OCI-LY7 (cell line): ENCODE measurements at regions not wholly inside any gene's neighbourhood (a gene's known extent, or its start where the extent isn't known, plus 50 kb on each side); places are given as distances from the start of the nearest gene placed in this dataset.

Experiments
- BruUV-seq: library from RNA; stranded (reverse); fragments of 400-500 nt; replicated peaks from 2 replicates; lab custom pipeline; 2021; lab: Mats Ljungman, UMichigan
- CTCF ChIA-PET: fragments of 300-600 bp; sonication (Branson Sonifier 250); formaldehyde crosslinking; loops from one replicate; lab custom pipeline; 2022; ENCODE audit warnings: antibody characterized with exemption; ENCODE audit not compliant: unreplicated experiment; lab: Charles Lee
- POLR2A ChIA-PET: fragments of 300-600 bp; sonication (Branson Sonifier 250); formaldehyde crosslinking; loops from one replicate; lab custom pipeline; 2022; ENCODE audit warnings: antibody characterized with exemption; lab: Charles Lee
- DNase-seq: peaks from one replicate; pipeline ENCODE4 v3.0.0-alpha.2; 2015; ENCODE audit warnings: low spot score
- H2AFZ ChIP-seq: fragments of 200-600 bp; sonication (generic), shearing (Covaris generic); 2 replicates; pipeline ENCODE4 v1.6.1; 2014; ENCODE audit warnings: mild to moderate bottlenecking, antibody characterized with exemption, low read length, moderate library complexity
- H3K27ac ChIP-seq: fragments of 200-600 bp; sonication (generic); 2 replicates; pipeline ENCODE4 v1.5.1; 2014; ENCODE audit warnings: mixed run types, low read depth, mild to moderate bottlenecking, moderate library complexity, low read length, inconsistent platforms; ENCODE audit not compliant: poor library complexity, severe bottlenecking
- H3K36me3 ChIP-seq: fragments of 200-600 bp; sonication (generic); 2 replicates; pipeline ENCODE4 v1.6.1; 2014; ENCODE audit warnings: mild to moderate bottlenecking, antibody characterized with exemption, low read length, moderate library complexity, mixed read lengths; ENCODE audit not compliant: insufficient read depth
- H3K4me1 ChIP-seq: fragments of 200-600 bp; sonication (generic); 2 replicates; pipeline ENCODE4 v1.5.1; 2014; ENCODE audit warnings: mild to moderate bottlenecking, low read length; ENCODE audit not compliant: insufficient read depth, poor library complexity, severe bottlenecking
- H3K4me2 ChIP-seq: fragments of 200-600 bp; sonication (generic); 2 replicates; pipeline ENCODE4 v1.6.1; 2014; ENCODE audit warnings: mild to moderate bottlenecking, low read length
- H3K4me3 ChIP-seq: fragments of 200-600 bp; sonication (generic); 2 replicates; pipeline ENCODE4 v1.5.1; 2014; ENCODE audit warnings: mild to moderate bottlenecking, low read depth, low read length; ENCODE audit not compliant: poor library complexity, severe bottlenecking
- H3K79me2 ChIP-seq: fragments of 200-600 bp; sonication (generic); 2 replicates; pipeline ENCODE4 v1.6.1; 2016; ENCODE audit warnings: low read depth, mild to moderate bottlenecking, low read length, moderate library complexity, mixed read lengths; ENCODE audit not compliant: insufficient read depth
- H3K9me2 ChIP-seq: fragments of 200-600 bp; sonication (generic); 2 replicates; pipeline ENCODE4 v1.6.1; 2016; ENCODE audit warnings: mild to moderate bottlenecking, low read length, mixed read lengths; ENCODE audit not compliant: insufficient read depth
- H3K9me3 ChIP-seq: fragments of 200-600 bp; sonication (generic); 2 replicates; pipeline ENCODE4 v1.6.1; 2014; ENCODE audit warnings: mild to moderate bottlenecking, mixed run types, low read length, mixed read lengths
- H4K20me1 ChIP-seq: fragments of 200-600 bp; sonication (generic); 2 replicates; pipeline ENCODE4 v1.6.1; 2014; ENCODE audit warnings: mild to moderate bottlenecking, antibody characterized with exemption, low read length, moderate library complexity, mixed read lengths; ENCODE audit not compliant: insufficient read depth
- EZH2phosphoT487 ChIP-seq: fragments of 200-600 bp; sonication (generic); IDR thresholded peaks from 2 replicates; pipeline ENCODE4 v1.6.1; 2018; ENCODE audit warnings: low read depth, borderline replicate concordance, mild to moderate bottlenecking, mixed run types, antibody characterized with exemption, low read length, moderate library complexity, mixed read lengths
- intact Hi-C: fragments of 100-400 bp; cut with micrococcal nuclease; formaldehyde crosslinking; loops from one replicate; pipeline ENCODE4 v1.10.0; 2022; ENCODE audit not compliant: unreplicated experiment
- TF ChIP-seq, protein P1 (sequence below): fragments of 200-600 bp; sonication (generic); conservative IDR thresholded peaks from 2 replicates; pipeline ENCODE4 v1.5.1; 2014; ENCODE audit warnings: mild to moderate bottlenecking, antibody characterized with exemption, low read length, moderate library complexity, mixed read lengths

DNA sequence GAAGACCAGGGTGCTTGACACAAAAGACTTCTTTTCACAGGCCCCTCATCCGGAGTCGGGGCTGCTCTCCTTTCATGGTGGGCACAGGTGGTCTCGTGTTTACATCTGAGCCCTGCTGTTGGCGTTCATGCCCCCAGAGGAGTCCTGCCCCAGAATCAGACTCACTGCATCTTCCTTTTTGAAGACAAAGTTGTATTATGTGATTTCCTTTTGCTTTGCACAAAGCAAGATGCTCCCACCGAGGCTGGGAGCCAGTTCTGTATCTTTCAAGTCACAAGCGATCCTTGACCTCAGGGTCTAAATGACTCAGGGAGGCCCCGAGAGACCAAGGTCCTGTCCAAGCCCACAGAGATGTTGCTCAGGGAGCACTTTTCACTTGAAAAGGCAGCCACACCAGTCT lies 330.5 kb downstream of the THBS2 start:
- POLR2A ChIA-PET, result no interaction called here
- Histone ChIP-seq H2AFZ (no peak overlapping the region), H3K36me3 (no peaks in the 10 kb centered on the region), H3K79me2 (no peaks in the 10 kb centered on the region), H3K9me2 (no peaks in the 10 kb centered on the region), H3K4me1 (no peaks in the 10 kb centered on the region), H3K4me3 (no peak overlapping the region), H3K9me3 (no peaks in the 10 kb centered on the region), H4K20me1 (no peaks in the 10 kb centered on the region), H3K4me2 (no peak overlapping the region), H3K27ac (no peak overlapping the region)
- DNase-seq, result no peak
- no peak for TF ChIP-seq EZH2phosphoT487
- TF ChIP-seq, protein P1, sequence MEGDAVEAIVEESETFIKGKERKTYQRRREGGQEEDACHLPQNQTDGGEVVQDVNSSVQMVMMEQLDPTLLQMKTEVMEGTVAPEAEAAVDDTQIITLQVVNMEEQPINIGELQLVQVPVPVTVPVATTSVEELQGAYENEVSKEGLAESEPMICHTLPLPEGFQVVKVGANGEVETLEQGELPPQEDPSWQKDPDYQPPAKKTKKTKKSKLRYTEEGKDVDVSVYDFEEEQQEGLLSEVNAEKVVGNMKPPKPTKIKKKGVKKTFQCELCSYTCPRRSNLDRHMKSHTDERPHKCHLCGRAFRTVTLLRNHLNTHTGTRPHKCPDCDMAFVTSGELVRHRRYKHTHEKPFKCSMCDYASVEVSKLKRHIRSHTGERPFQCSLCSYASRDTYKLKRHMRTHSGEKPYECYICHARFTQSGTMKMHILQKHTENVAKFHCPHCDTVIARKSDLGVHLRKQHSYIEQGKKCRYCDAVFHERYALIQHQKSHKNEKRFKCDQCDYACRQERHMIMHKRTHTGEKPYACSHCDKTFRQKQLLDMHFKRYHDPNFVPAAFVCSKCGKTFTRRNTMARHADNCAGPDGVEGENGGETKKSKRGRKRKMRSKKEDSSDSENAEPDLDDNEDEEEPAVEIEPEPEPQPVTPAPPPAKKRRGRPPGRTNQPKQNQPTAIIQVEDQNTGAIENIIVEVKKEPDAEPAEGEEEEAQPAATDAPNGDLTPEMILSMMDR, result no peak
- intact Hi-C loops, result no loop called here
- CTCF ChIA-PET, result no interaction called here
- no TSS peak for BruUV-seq

DNA sequence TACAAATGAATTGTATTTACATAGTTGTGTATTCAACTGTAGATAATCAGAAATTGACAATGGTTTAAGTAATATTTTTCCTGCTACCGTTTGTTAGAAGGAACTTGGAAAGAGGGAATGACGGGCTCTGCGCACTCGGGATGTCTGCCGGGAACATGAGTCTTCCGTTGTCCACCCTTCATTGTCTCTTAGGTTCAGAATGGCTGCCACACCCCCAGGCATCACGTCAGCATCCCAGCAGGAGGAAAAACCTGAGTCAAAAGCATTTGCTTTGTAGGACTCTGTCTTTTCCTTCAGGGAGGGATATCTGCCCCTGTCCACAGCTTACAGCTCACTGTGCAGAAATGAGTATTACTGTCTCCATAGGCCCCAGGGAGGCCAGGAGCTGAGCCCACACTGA lies 331.2 kb downstream of the THBS2 start:
- ChIA-PET POLR2A (no interaction called here), CTCF (no interaction called here)
- no peak for DNase-seq
- intact Hi-C loops, result no loop called here
- Histone ChIP-seq H3K9me2 (no peaks in the 10 kb centered on the region), H2AFZ (no peak overlapping the region), H3K4me2 (no peak overlapping the region), H3K36me3 (no peaks in the 10 kb centered on the region), H3K79me2 (no peaks in the 10 kb centered on the region), H3K9me3 (no peaks in the 10 kb centered on the region), H3K4me3 (no peak overlapping the region), H3K27ac (no peak overlapping the region), H4K20me1 (no peaks in the 10 kb centered on the region), H3K4me1 (no peaks in the 10 kb centered on the region)
- TF ChIP-seq EZH2phosphoT487, result no peak
- TF ChIP-seq, protein P1, result no peak
- BruUV-seq, result no TSS peak

DNA sequence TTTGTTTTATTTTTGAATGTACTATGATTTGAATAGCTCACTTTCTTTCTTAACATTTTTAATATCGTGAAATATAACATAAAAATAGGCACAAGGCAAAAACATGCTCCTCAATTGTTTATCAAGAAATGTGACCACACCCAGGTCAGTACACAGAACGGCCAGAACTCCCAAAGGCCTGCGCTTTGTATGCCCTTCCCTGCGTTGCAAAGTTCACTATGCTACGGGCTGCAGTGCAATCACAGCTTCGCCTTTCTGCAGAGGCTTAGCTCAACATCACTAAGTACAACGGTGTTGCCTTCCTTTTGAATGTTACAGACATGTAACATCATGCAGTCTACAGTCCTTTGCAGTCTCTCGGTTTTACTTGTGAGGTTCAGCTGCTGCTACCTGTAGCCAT lies 333.4 kb downstream of the THBS2 start:
- no peak overlapping the region for H3K27ac ChIP-seq
- no peaks in the 10 kb centered on the region for H3K36me3 ChIP-seq
- H3K4me2 ChIP-seq, result no peak overlapping the region
- no peaks in the 10 kb centered on the region for H3K9me2 ChIP-seq
- CTCF ChIA-PET, result no interaction called here
- DNase-seq, result no peak
- no peaks in the 10 kb centered on the region for H3K79me2 ChIP-seq
- no peaks in the 10 kb centered on the region for H3K4me1 ChIP-seq
- POLR2A ChIA-PET, result no interaction called here
- no peak overlapping the region for H2AFZ ChIP-seq
- no TSS peak for BruUV-seq
- no peaks in the 10 kb centered on the region for H4K20me1 ChIP-seq
- intact Hi-C loops, result no loop called here
- H3K9me3 ChIP-seq, result no peaks in the 10 kb centered on the region
- TF ChIP-seq EZH2phosphoT487, result no peak
- TF ChIP-seq, protein P1, result no peak
- no peak overlapping the region for H3K4me3 ChIP-seq
